Smooth muscle cell (in vitro differentiated cells): ENCODE measurements at regions not wholly inside any gene's neighbourhood (a gene's known extent, or its start where the extent isn't known, plus 50 kb on each side); places are given as distances from the start of the nearest gene placed in this dataset.

Experiments
- DNase-seq: peaks from one replicate; lab custom pipeline; 2025; ENCODE audit not compliant: unreplicated experiment; lab: John Stamatoyannopoulos, UW
- H2AFZ ChIP-seq: fragments of 200-600 bp; sonication (generic); 2 replicates; pipeline ENCODE4 v1.6.0; 2016; ENCODE audit warnings: antibody characterized with exemption, low read depth, mild to moderate bottlenecking
- H3F3A ChIP-seq: fragments of 200-600 bp; sonication (generic); 2 replicates; pipeline ENCODE4 v1.6.0; 2017; ENCODE audit warnings: antibody characterized with exemption, low read depth
- H3K27ac ChIP-seq: fragments of 200-600 bp; sonication (generic); 2 replicates; pipeline ENCODE4 v1.5.1; 2016; ENCODE audit warnings: low read depth, mild to moderate bottlenecking
- H3K27me3 ChIP-seq: fragments of 200-600 bp; sonication (generic); 2 replicates; pipeline ENCODE4 v1.6.1; 2016; ENCODE audit warnings: low read depth, mild to moderate bottlenecking
- H3K36me3 ChIP-seq: fragments of 200-600 bp; sonication (generic); 2 replicates; pipeline ENCODE4 v1.5.1; 2016; ENCODE audit warnings: low read depth
- H3K4me1 ChIP-seq: fragments of 200-600 bp; sonication (generic); 2 replicates; pipeline ENCODE4 v1.5.1; 2016; ENCODE audit warnings: low read depth
- H3K4me2 ChIP-seq: fragments of 200-600 bp; sonication (generic); 2 replicates; pipeline ENCODE4 v1.6.0; 2016; ENCODE audit warnings: mild to moderate bottlenecking
- H3K4me3 ChIP-seq: fragments of 200-600 bp; sonication (generic); 2 replicates; pipeline ENCODE4 v1.5.1; 2016; ENCODE audit warnings: mild to moderate bottlenecking
- H3K79me2 ChIP-seq: fragments of 200-600 bp; sonication (generic); 2 replicates; pipeline ENCODE4 v1.6.0; 2016; ENCODE audit warnings: low read depth, mild to moderate bottlenecking
- H3K9ac ChIP-seq: fragments of 200-600 bp; sonication (generic); 2 replicates; pipeline ENCODE4 v1.6.0; 2016; ENCODE audit warnings: low read depth
- H3K9me3 ChIP-seq: fragments of 200-600 bp; sonication (generic); replicated peaks from 2 replicates; pipeline ENCODE4 v1.5.1; 2016; ENCODE audit warnings: low read depth
- H4K20me1 ChIP-seq: fragments of 200-600 bp; sonication (generic); 2 replicates; pipeline ENCODE4 v1.6.0; 2016; ENCODE audit warnings: low read depth
- CTCF ChIP-seq: fragments of 200-600 bp; sonication (generic); IDR thresholded peaks from 2 replicates; pipeline ENCODE4 v1.5.1; 2017; ENCODE audit warnings: borderline replicate concordance, mild to moderate bottlenecking, antibody characterized with exemption; ENCODE audit not compliant: insufficient read depth, poor library complexity, severe bottlenecking
- WGBS: methylation state at CpG from one replicate; pipeline ENCODE4 v1.1.7; 2016; ENCODE audit warnings: low lambda C conversion rate; 5-methylcytosine and 5-hydroxymethylcytosine counted together

- 85% methylated on average over 2 of the region's 2 CpGs for WGBS
- peaks cover 6% of the 10 kb centered on the region for H3K27me3 ChIP-seq
- no peak for TF ChIP-seq CTCF
- H3K4me2 ChIP-seq: no peak overlapping the region
- no peaks in the 10 kb centered on the region for H3K79me2 ChIP-seq
- no peak overlapping the region for H3K9ac ChIP-seq
- no peak overlapping the region for H2AFZ ChIP-seq
- no peaks in the 10 kb centered on the region for H3K4me1 ChIP-seq
- no peaks in the 10 kb centered on the region for H3K36me3 ChIP-seq
- no peaks in the 10 kb centered on the region for H3F3A ChIP-seq
- no peak for DNase-seq
- no peak overlapping the region for H3K4me3 ChIP-seq
- H3K27ac ChIP-seq: no peak overlapping the region
- no peaks in the 10 kb centered on the region for H3K9me3 ChIP-seq
- H4K20me1 ChIP-seq: no peaks in the 10 kb centered on the region
These were observed 64.6 kb upstream of the ELN start for GRCh38 chr7:73963252-73963822.

- 94% methylated on average over 4 of the region's 4 CpGs for WGBS
- DNase-seq: no peak
- H4K20me1 ChIP-seq: no peaks in the 10 kb centered on the region
- H3K79me2 ChIP-seq: no peaks in the 10 kb centered on the region
- no peaks in the 10 kb centered on the region for H3K9me3 ChIP-seq
- no peaks in the 10 kb centered on the region for H3K4me1 ChIP-seq
- no peak overlapping the region for H3K9ac ChIP-seq
- no peak overlapping the region for H2AFZ ChIP-seq
- no peaks in the 10 kb centered on the region for H3K36me3 ChIP-seq
- H3K4me2 ChIP-seq: no peak overlapping the region
- no peak for TF ChIP-seq CTCF
- H3K27ac ChIP-seq: no peak overlapping the region
- no peak overlapping the region for H3K4me3 ChIP-seq
- peaks cover 3% of the 10 kb centered on the region for H3K27me3 ChIP-seq
- no peaks in the 10 kb centered on the region for H3F3A ChIP-seq
These were observed 63.2 kb upstream of the ELN start for GRCh38 chr7:73964786-73965185.

GRCh38 chr7:73966062-73966940, 61.7 kb upstream of the ELN start:
- no peak overlapping the region for H2AFZ ChIP-seq
- H3K27me3 ChIP-seq: no peaks in the 10 kb centered on the region
- H3K4me1 ChIP-seq: no peaks in the 10 kb centered on the region
- H3K4me2 ChIP-seq: no peak overlapping the region
- H3K9ac ChIP-seq: no peak overlapping the region
- H3K27ac ChIP-seq: no peak overlapping the region
- no peaks in the 10 kb centered on the region for H3K9me3 ChIP-seq
- no peak overlapping the region for H3K4me3 ChIP-seq
- no peaks in the 10 kb centered on the region for H4K20me1 ChIP-seq
- no peak for TF ChIP-seq CTCF
- 96% methylated on average over 16 of the region's 16 CpGs for WGBS
- no peaks in the 10 kb centered on the region for H3K36me3 ChIP-seq
- H3F3A ChIP-seq: no peaks in the 10 kb centered on the region
- H3K79me2 ChIP-seq: no peaks in the 10 kb centered on the region
- no peak for DNase-seq
